HG03571 (cell line): ENCODE measurements at regions not wholly inside any gene's neighbourhood (a gene's known extent, or its start where the extent isn't known, plus 50 kb on each side); places are given as distances from the start of the nearest gene placed in this dataset.

Experiments
- ATAC-seq: cut with Tn5 transposase; IDR thresholded peaks from one replicate; pipeline ENCODE4 v1.9.1; 2021; ENCODE audit not compliant: unreplicated experiment

GRCh38 chr1:221067721-221068120 is 188.5 kb downstream of the HLX start:
- ATAC-seq: no peak

GRCh38 chr1:221069178-221069903 is 190.1 kb downstream of the HLX start:
- ATAC-seq: peak; percentile 91

- no peak for ATAC-seq
Measured at GRCh38 chr1:221069986-221070385, 190.7 kb downstream of the HLX start.

GRCh38 chr1:221071777-221072176 is 192.5 kb downstream of the HLX start:
- no peak for ATAC-seq

- no peak for ATAC-seq
Measured at GRCh38 chr1:221072214-221072613, 193.0 kb downstream of the HLX start.

GRCh38 chr1:221074332-221074731 is 195.1 kb downstream of the HLX start:
- peak; percentile 34 for ATAC-seq

GRCh38 chr1:221075911-221076310 is 196.7 kb downstream of the HLX start:
- ATAC-seq: no peak

GRCh38 chr1:221076391-221076811 is 197.2 kb downstream of the HLX start:
- no peak for ATAC-seq

- no peak for ATAC-seq
Measured at GRCh38 chr1:221078260-221078965, 199.2 kb downstream of the HLX start.

GRCh38 chr1:221083902-221084301 is 204.7 kb downstream of the HLX start:
- no peak for ATAC-seq

- ATAC-seq: no peak
Measured at GRCh38 chr1:221084681-221085080, 205.4 kb downstream of the HLX start.

- ATAC-seq: no peak
Measured at GRCh38 chr1:221085701-221086375, 206.6 kb downstream of the HLX start.

- no peak for ATAC-seq
Measured at GRCh38 chr1:221087919-221088318, 208.7 kb downstream of the HLX start.

- no peak for ATAC-seq
Measured at GRCh38 chr1:221089273-221089672, 210.0 kb downstream of the HLX start.

GRCh38 chr1:221089803-221090202 is 210.6 kb downstream of the HLX start:
- no peak for ATAC-seq

GRCh38 chr1:221093903-221094791 is 214.9 kb downstream of the HLX start:
- no peak for ATAC-seq

GRCh38 chr1:221097479-221098281 is 218.4 kb downstream of the HLX start:
- no peak for ATAC-seq

GRCh38 chr1:221098471-221099405 is 219.5 kb downstream of the HLX start:
- ATAC-seq: no peak
